ENCODE measurements at regions not wholly inside any gene's neighbourhood (a gene's known extent, or its start where the extent isn't known, plus 50 kb on each side); places are given as distances from the start of the nearest gene placed in this dataset.

- H3K9me3 ChIP-seq, result no peaks in the 10 kb centered on the region
- intact Hi-C loops (cut with DNase I), result no loop called here
- TF ChIP-seq POLR2A (IDR thresholded peaks at IDR 0.05), result no peak
- no peak for TF ChIP-seq CTCF (IDR thresholded peaks at IDR 0.05)
- no peaks in the 10 kb centered on the region for H3K36me3 ChIP-seq
- 68 to 74% methylated on average over 9 to 11 of the region's 11 CpGs for WGBS, 2 donors
- DNase-seq, result no peak
- no peak overlapping the region for H3K27ac ChIP-seq
- H3K27me3 ChIP-seq, result no peaks in the 10 kb centered on the region
- H3K4me3 ChIP-seq (replicated peaks in 1 of 3), result no peak overlapping the region
- no peaks in the 10 kb centered on the region for H3K4me1 ChIP-seq
Measured at GRCh38 chr10:131738396-131738735, 162.4 kb upstream of the PPP2R2D start.

GRCh38 chr10:131739206-131739605 lies 161.6 kb upstream of the PPP2R2D start:
- Histone ChIP-seq H3K4me1 (no peaks in the 10 kb centered on the region), H3K36me3 (no peaks in the 10 kb centered on the region), H3K9me3 (no peaks in the 10 kb centered on the region), H3K27me3 (no peaks in the 10 kb centered on the region), H3K4me3 (replicated peaks in 1 of 3) (no peak overlapping the region), H3K27ac (no peak overlapping the region)
- 60% methylated on average over 10 of the region's 10 CpGs for WGBS, 2 donors
- intact Hi-C loops (cut with DNase I), result no loop called here
- no peak for DNase-seq
- TF ChIP-seq POLR2A (IDR thresholded peaks at IDR 0.05) (no peak), CTCF (IDR thresholded peaks at IDR 0.05) (no peak)

- intact Hi-C loops (cut with DNase I), result no loop called here
- TF ChIP-seq POLR2A (IDR thresholded peaks at IDR 0.05) (no peak), CTCF (IDR thresholded peaks at IDR 0.05) (no peak)
- no peak for DNase-seq
- Histone ChIP-seq H3K27ac (no peak overlapping the region), H3K36me3 (no peaks in the 10 kb centered on the region), H3K9me3 (no peaks in the 10 kb centered on the region), H3K4me1 (no peaks in the 10 kb centered on the region), H3K4me3 (replicated peaks in 1 of 3) (no peak overlapping the region), H3K27me3 (no peaks in the 10 kb centered on the region)
- 92 to 95% methylated on average over 7 to 8 of the region's 17 CpGs for WGBS, 2 donors
Measured at GRCh38 chr10:131742500-131742951, 158.3 kb upstream of the PPP2R2D start.

- TF ChIP-seq CTCF (IDR thresholded peaks at IDR 0.05) (no peak), POLR2A (IDR thresholded peaks at IDR 0.05) (no peak)
- intact Hi-C loops (cut with DNase I), result no loop called here
- Histone ChIP-seq H3K27ac (no peak overlapping the region), H3K36me3 (no peaks in the 10 kb centered on the region), H3K4me3 (replicated peaks in 1 of 3) (no peak overlapping the region), H3K4me1 (no peaks in the 10 kb centered on the region), H3K27me3 (no peaks in the 10 kb centered on the region), H3K9me3 (no peaks in the 10 kb centered on the region)
- WGBS, 2 donors, result 15 to 31% methylated on average over 14 to 15 of the region's 24 CpGs
- DNase-seq, result no peak
Measured at GRCh38 chr10:131743190-131744151, 157.3 kb upstream of the PPP2R2D start.

- H3K27me3 ChIP-seq, result no peaks in the 10 kb centered on the region
- no peaks in the 10 kb centered on the region for H3K4me1 ChIP-seq
- H3K36me3 ChIP-seq, result no peaks in the 10 kb centered on the region
- H3K9me3 ChIP-seq, result no peaks in the 10 kb centered on the region
- intact Hi-C loops (cut with DNase I), result no loop called here
- no peak overlapping the region for H3K4me3 ChIP-seq (replicated peaks in 1 of 3)
- no peak overlapping the region for H3K27ac ChIP-seq
- DNase-seq, result no peak
- TF ChIP-seq CTCF (IDR thresholded peaks at IDR 0.05), result no peak
- no peak for TF ChIP-seq POLR2A (IDR thresholded peaks at IDR 0.05)
- WGBS, 2 donors, result 60 to 65% methylated on average over 10 of the region's 10 CpGs
Measured at GRCh38 chr10:131744346-131744745, 156.5 kb upstream of the PPP2R2D start.

All from thyroid gland (tissue), 4 donors.